Endothelial cell of umbilical vein (primary cell): ENCODE measurements at regions not wholly inside any gene's neighbourhood (a gene's known extent, or its start where the extent isn't known, plus 50 kb on each side); places are given as distances from the start of the nearest gene placed in this dataset.

ENCODE experiments used
- BruUV-seq: library from RNA; stranded (reverse); fragments of 400-500 nt; replicated peaks from 2 replicates; lab custom pipeline; 2021; lab: Mats Ljungman, UMichigan
- CTCF ChIA-PET: fragments of 300-600, 350-600 bp; sonication (Branson Sonifier 250); formaldehyde crosslinking; loops from one replicate; lab custom pipeline; 2021; ENCODE audit warnings: antibody characterized with exemption, inconsistent platforms; lab: Charles Lee
- POLR2A ChIA-PET: fragments of 300-600, 350-600 bp; sonication (Branson Sonifier 250); formaldehyde crosslinking; loops from one replicate; lab custom pipeline; 2021; ENCODE audit warnings: antibody characterized with exemption, inconsistent platforms; lab: Charles Lee
- DNase-seq: peaks from one replicate; pipeline ENCODE4 v3.0.0-alpha.2; 2011; ENCODE audit warnings: low read depth, low spot score
- FAIRE-seq: peaks from 2 replicates; lab custom pipeline; 2011; peaks lifted over from hg19 to GRCh38; lab: Jason Lieb, UNC
- H2AFZ ChIP-seq: 2 replicates; pipeline ENCODE4 v1.6.0; 2012; ENCODE audit warnings: low read depth, low read length, control low read depth, inconsistent platforms
- H3K27ac ChIP-seq: 2 replicates; pipeline ENCODE4 v1.5.1; 2011; ENCODE audit warnings: low read depth, mild to moderate bottlenecking, control low read depth, low read length, moderate library complexity; ENCODE audit not compliant: insufficient read depth
- H3K27me3 ChIP-seq, 2 experiments: 2 replicates each; pipeline versions ENCODE4 v1.6.0 to v1.6.1; 2011; ENCODE audit warnings: low read length in 2 of 2, mixed read lengths in 1 of 2; ENCODE audit not compliant: control insufficient read depth in 2 of 2, insufficient read depth in 2 of 2
- H3K36me3 ChIP-seq, 2 experiments: 2 replicates in 1 of 2; 3 replicates in 1 of 2; pipeline ENCODE4 v1.5.1; 2011; ENCODE audit warnings: low read length in 2 of 2, mild to moderate bottlenecking in 1 of 2, moderate library complexity in 1 of 2; ENCODE audit not compliant: control insufficient read depth in 2 of 2, insufficient read depth in 2 of 2; ENCODE audit errors: extremely low read depth in 1 of 2
- H3K4me1 ChIP-seq: 3 replicates; pipeline ENCODE4 v1.5.1; 2011; ENCODE audit warnings: mild to moderate bottlenecking, low read length; ENCODE audit not compliant: control insufficient read depth, insufficient read depth; ENCODE audit errors: extremely low read depth
- H3K4me2 ChIP-seq: 2 replicates; pipeline ENCODE4 v1.6.1; 2011; ENCODE audit warnings: low read length, control low read depth, mixed read lengths; ENCODE audit not compliant: insufficient read depth
- H3K4me3 ChIP-seq, 3 experiments: fragments of 200-600 bp in 1 of 3; sonication (generic), shearing (Covaris generic) in 1 of 3; replicated peaks in 1 of 3; 2 replicates each; pipeline ENCODE4 v1.5.1; 2011 to 2016; ENCODE audit warnings: control low read depth in 3 of 3, low read length in 3 of 3, mild to moderate bottlenecking in 2 of 3, inconsistent platforms in 1 of 3, low read depth in 1 of 3, moderate library complexity in 1 of 3; ENCODE audit not compliant: insufficient read depth in 1 of 3
- H3K79me2 ChIP-seq: 2 replicates; pipeline ENCODE4 v1.6.0; 2012; ENCODE audit warnings: low read length, inconsistent platforms; ENCODE audit not compliant: control insufficient read depth, insufficient read depth
- H3K9ac ChIP-seq: replicated peaks from 2 replicates; pipeline ENCODE3; 2011; ENCODE audit warnings: low read length, control low read depth; ENCODE audit not compliant: insufficient read depth; ENCODE audit errors: extremely low read depth
- H3K9me1 ChIP-seq: replicated peaks from 3 replicates; pipeline ENCODE4 v1.6.0; 2011; ENCODE audit warnings: mild to moderate bottlenecking, low read length; ENCODE audit not compliant: control insufficient read depth, insufficient read depth; ENCODE audit errors: extremely low read depth
- H3K9me3 ChIP-seq: replicated peaks from 2 replicates; pipeline ENCODE4 v1.5.1; 2012; ENCODE audit warnings: low read length, inconsistent platforms; ENCODE audit not compliant: control insufficient read depth, insufficient read depth
- H4K20me1 ChIP-seq: replicated peaks from 2 replicates; pipeline ENCODE3; 2011; ENCODE audit warnings: mild to moderate bottlenecking, low read length; ENCODE audit not compliant: control insufficient read depth, insufficient read depth; ENCODE audit errors: extremely low read depth
- EZH2 ChIP-seq: IDR thresholded peaks from 2 replicates; pipeline ENCODE4 v1.6.1; 2012; ENCODE audit warnings: borderline replicate concordance, low read depth, mild to moderate bottlenecking, moderate library complexity, low read length, inconsistent platforms; ENCODE audit not compliant: severe bottlenecking
- FOS ChIP-seq: IDR thresholded peaks from 2 replicates; pipeline ENCODE4 v1.6.1; 2011; ENCODE audit warnings: mild to moderate bottlenecking, low read length, moderate library complexity, borderline replicate concordance; ENCODE audit not compliant: insufficient read depth
- GATA2 ChIP-seq: IDR thresholded peaks from 2 replicates; pipeline ENCODE4 v1.7.0; 2011; ENCODE audit warnings: low read depth, mild to moderate bottlenecking, moderate library complexity, mixed read lengths, low read length; ENCODE audit not compliant: insufficient read length, insufficient read depth
- JUN ChIP-seq: IDR thresholded peaks from 2 replicates; pipeline ENCODE4 v1.6.1; 2011; ENCODE audit warnings: borderline replicate concordance, low read depth; ENCODE audit not compliant: insufficient read length, insufficient read depth
- MYC ChIP-seq: IDR thresholded peaks from one replicate; pipeline ENCODE4 v1.6.1; 2011; ENCODE audit warnings: mild to moderate bottlenecking, low read depth, low read length
- POLR2A ChIP-seq: IDR thresholded peaks from 2 replicates; pipeline ENCODE4 v1.6.1; 2012; ENCODE audit warnings: low read depth, mild to moderate bottlenecking, control low read depth, low read length
- dilution Hi-C: fragments of 300-500 bp; cut with MboI; formaldehyde crosslinking; loops from one replicate; pipeline ENCODE4 v1.15.0; 2019; ENCODE audit warnings: low sequenced_read_pairs; ENCODE audit not compliant: extremely low pct_ligation_motif_present
- intact Hi-C: fragments of 100-400 bp; cut with micrococcal nuclease; formaldehyde crosslinking; loops from one replicate; pipeline ENCODE4 v1.10.0; 2022

DNA sequence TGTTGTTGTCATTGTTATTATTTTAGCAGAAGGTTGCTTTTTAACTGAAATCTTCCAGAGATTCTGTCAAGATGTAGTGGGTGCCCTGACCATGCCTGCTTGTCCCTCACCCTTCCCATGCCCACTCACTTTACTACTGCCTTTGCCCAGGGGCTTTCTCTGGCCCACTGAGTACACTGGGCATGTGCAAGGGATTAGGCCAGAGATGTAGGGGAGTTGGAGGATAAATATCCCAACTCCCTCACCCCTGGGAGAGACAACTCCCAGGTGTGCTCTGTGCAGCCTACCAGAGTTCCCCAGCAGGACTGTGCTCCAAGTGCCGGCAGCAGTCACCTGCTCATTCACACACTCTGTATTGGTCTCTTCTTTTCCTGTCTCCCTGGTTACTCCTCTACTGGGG is 559.1 kb downstream of the MIAT start:
- Histone ChIP-seq H3K4me3 (no peak overlapping the region), H3K4me2 (no peak overlapping the region), H2AFZ (no peak overlapping the region), H4K20me1 (no peaks in the 10 kb centered on the region), H3K9me3 (no peaks in the 10 kb centered on the region), H3K27ac (no peak overlapping the region), H3K27me3 (no peaks in the 10 kb centered on the region), H3K36me3 (no peaks in the 10 kb centered on the region), H3K9ac (no peak overlapping the region), H3K4me1 (peaks cover 21% of the 10 kb centered on the region), H3K9me1 (no peaks in the 10 kb centered on the region), H3K79me2 (no peaks in the 10 kb centered on the region)
- no peak for TF ChIP-seq POLR2A
- CTCF ChIA-PET, result no interaction called here
- DNase-seq (no peak), FAIRE-seq (no peak)
- POLR2A ChIA-PET, result no interaction called here
- intact Hi-C loops, result no loop called here
- dilution Hi-C loops, result no loop called here
- no TSS peak for BruUV-seq

DNA sequence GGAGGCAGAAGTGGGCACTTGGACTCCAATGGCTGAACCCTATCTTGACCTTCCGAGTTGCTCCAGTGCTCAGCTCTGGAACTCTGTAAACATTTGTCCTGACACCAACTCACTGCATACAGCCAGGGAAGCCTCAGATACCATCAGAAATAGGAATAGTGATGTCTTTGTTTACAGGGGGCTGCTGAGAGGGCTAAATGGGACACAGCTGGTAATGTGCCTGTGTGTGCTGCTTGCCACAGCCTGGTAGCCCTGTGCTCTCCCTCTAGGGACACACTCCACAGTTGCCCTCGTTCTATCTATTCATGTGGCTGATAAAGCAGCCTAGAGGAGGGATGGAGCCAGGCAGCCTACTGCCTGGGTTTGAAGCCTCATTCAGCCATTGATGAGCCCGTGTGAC is 559.8 kb downstream of the MIAT start:
- Histone ChIP-seq H3K9ac (no peak overlapping the region), H3K4me3 (no peak overlapping the region), H3K27ac (no peak overlapping the region), H3K4me2 (no peak overlapping the region), H3K9me1 (no peaks in the 10 kb centered on the region), H4K20me1 (no peaks in the 10 kb centered on the region), H3K79me2 (no peaks in the 10 kb centered on the region), H2AFZ (no peak overlapping the region), H3K9me3 (no peaks in the 10 kb centered on the region), H3K36me3 (no peaks in the 10 kb centered on the region), H3K27me3 (no peaks in the 10 kb centered on the region), H3K4me1 (peaks cover 13% of the 10 kb centered on the region)
- BruUV-seq, result no TSS peak
- TF ChIP-seq MYC, result no peak
- TF ChIP-seq GATA2, result no peak
- TF ChIP-seq FOS, result no peak
- TF ChIP-seq EZH2, result no peak
- TF ChIP-seq JUN, result no peak
- FAIRE-seq (no peak), DNase-seq (no peak)
- POLR2A ChIA-PET, result no interaction called here
- CTCF ChIA-PET, result no interaction called here
- dilution Hi-C loops (no loop called here), intact Hi-C loops (no loop called here)
